ENCODE measurements at regions not wholly inside any gene's neighbourhood (a gene's known extent, or its start where the extent isn't known, plus 50 kb on each side); places are given as distances from the start of the nearest gene placed in this dataset.
"Not testable (repeated sequence)": the region's sequence is repeated elsewhere in the genome, so short reads cannot be mapped to it uniquely, and the experiment has no call there.

GRCh38 chr10:15428681-15429080, 57.6 kb upstream of the FAM171A1 start:
- DNase-seq (ENCODE audit: low read depth): no peak

DNA sequence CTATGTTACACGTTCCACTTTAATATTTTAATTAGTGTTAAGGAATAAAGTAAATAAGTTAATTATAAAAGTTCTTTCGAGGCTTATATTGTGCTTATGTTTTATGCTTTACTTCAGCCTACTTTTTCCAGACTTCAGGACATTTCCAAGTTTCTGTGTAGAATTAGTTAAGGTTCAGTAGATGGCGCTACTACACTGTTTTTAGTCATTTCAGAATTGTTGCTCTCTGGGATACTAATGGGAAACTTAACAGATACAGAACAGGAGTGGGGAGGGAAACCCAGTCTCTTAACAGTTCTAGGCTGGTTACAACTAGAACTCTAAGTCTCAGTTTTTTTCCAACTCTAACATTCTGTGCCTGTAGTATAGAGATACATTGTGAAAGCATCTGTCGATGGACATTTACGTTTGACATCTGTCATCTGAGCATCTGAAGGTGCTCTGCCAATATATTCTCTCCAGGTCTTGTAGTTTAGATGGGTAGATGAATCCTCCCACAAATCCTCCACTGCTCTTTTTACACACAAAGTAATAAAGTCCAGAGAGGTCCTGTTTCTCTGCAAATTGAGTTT, 56.8 kb upstream of the FAM171A1 start:
- no peak for DNase-seq (ENCODE audit: low read depth)

- no peak for DNase-seq (ENCODE audit: low read depth)
Observed at GRCh38 chr10:15426558-15426957, 55.5 kb upstream of the FAM171A1 start.

- DNase-seq (ENCODE audit: low read depth): no peak
Observed at GRCh38 chr10:15426115-15426514, 55.0 kb upstream of the FAM171A1 start.

DNA sequence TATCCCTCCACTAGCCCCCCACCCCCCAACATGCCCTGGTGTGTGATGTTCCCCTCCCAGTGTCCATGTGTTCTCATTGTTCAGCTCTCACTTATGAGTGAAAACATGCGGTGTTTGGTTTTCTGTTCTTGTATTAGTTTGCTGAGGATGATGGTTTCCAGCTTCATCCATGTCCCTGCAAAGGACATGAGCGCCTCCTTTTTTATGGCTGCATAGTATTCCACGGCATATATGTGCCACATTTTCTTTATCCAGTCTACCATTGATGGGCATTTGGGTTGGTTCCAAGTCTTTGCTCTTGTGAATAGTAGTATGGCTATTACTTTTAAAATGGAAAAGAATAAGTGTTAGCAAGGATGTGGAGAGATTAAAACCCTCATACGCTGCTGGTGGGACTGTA, 50.8 kb upstream of the FAM171A1 start:
- DNase-seq (ENCODE audit: low read depth): not testable (repeated sequence)
